Neural progenitor cell (in vitro differentiated cells): ENCODE measurements at regions not wholly inside any gene's neighbourhood (a gene's known extent, or its start where the extent isn't known, plus 50 kb on each side); places are given as distances from the start of the nearest gene placed in this dataset.

Source experiments
- DNase-seq: peaks from one replicate; pipeline ENCODE4 v3.0.0-alpha.2; 2016; ENCODE audit warnings: low spot score
- H2AFZ ChIP-seq: fragments of 200-600 bp; sonication (generic); replicated peaks from 2 replicates; pipeline ENCODE4 v1.6.1; 2016; ENCODE audit warnings: antibody characterized with exemption
- H3F3A ChIP-seq: fragments of 200-600 bp; sonication (generic); 2 replicates; pipeline ENCODE4 v1.6.1; 2016; ENCODE audit warnings: antibody characterized with exemption, low read depth
- H3K27ac ChIP-seq: fragments of 200-600 bp; sonication (generic); 2 replicates; pipeline ENCODE4 v1.5.1; 2016; ENCODE audit warnings: mild to moderate bottlenecking
- H3K27me3 ChIP-seq: fragments of 200-600 bp; sonication (generic); 2 replicates; pipeline ENCODE4 v1.6.1; 2016; ENCODE audit warnings: mild to moderate bottlenecking, moderate library complexity
- H3K36me3 ChIP-seq: fragments of 200-600 bp; sonication (generic); 2 replicates; pipeline ENCODE4 v1.5.1; 2016
- H3K4me1 ChIP-seq: fragments of 200-600 bp; sonication (generic); 2 replicates; pipeline ENCODE4 v1.6.1; 2016; ENCODE audit warnings: mixed run types
- H3K4me2 ChIP-seq: fragments of 200-600 bp; sonication (generic); 2 replicates; pipeline ENCODE4 v1.6.1; 2016
- H3K4me3 ChIP-seq: fragments of 200-600 bp; sonication (generic); 2 replicates; pipeline ENCODE4 v1.5.1; 2016
- H3K79me2 ChIP-seq: fragments of 200-600 bp; sonication (generic); 2 replicates; pipeline ENCODE4 v1.6.1; 2016; ENCODE audit warnings: low read depth
- H3K9ac ChIP-seq: fragments of 200-600 bp; sonication (generic); 2 replicates; pipeline ENCODE4 v1.6.1; 2016
- H3K9me3 ChIP-seq: fragments of 200-600 bp; sonication (generic); 2 replicates; pipeline ENCODE4 v1.5.1; 2016; ENCODE audit warnings: low read depth
- H4K20me1 ChIP-seq: fragments of 200-600 bp; sonication (generic); 2 replicates; pipeline ENCODE4 v1.6.1; 2016; ENCODE audit warnings: low read depth
- H3K27ac Mint-ChIP-seq: 3 replicates; pipeline ENCODE4 v1.8.0; 2021; ENCODE audit warnings: mixed read lengths
- H3K27me3 Mint-ChIP-seq: 2 replicates; pipeline ENCODE4 v1.8.0; 2022; ENCODE audit warnings: low read depth, mild to moderate bottlenecking, inconsistent platforms, moderate library complexity, mixed read lengths; ENCODE audit not compliant: insufficient read depth
- H3K36me3 Mint-ChIP-seq: 3 replicates; pipeline ENCODE4 v1.8.0; 2021; ENCODE audit warnings: mixed read lengths
- H3K4me1 Mint-ChIP-seq: 3 replicates; pipeline ENCODE4 v1.8.0; 2021; ENCODE audit warnings: mixed read lengths
- H3K4me3 Mint-ChIP-seq: 3 replicates; pipeline ENCODE4 v1.8.0; 2021; ENCODE audit warnings: mild to moderate bottlenecking, moderate library complexity, mixed read lengths
- H3K9me3 Mint-ChIP-seq: 3 replicates; pipeline ENCODE4 v1.8.0; 2020; ENCODE audit warnings: mixed read lengths
- CTCF ChIP-seq: fragments of 200-600 bp; sonication (generic); IDR thresholded peaks from 2 replicates; pipeline ENCODE4 v1.5.1; 2017; ENCODE audit warnings: antibody characterized with exemption, mild to moderate bottlenecking
- EZH2 ChIP-seq: fragments of 200-600 bp; sonication (generic); IDR thresholded peaks from 2 replicates; pipeline ENCODE4 v1.6.1; 2017; ENCODE audit warnings: antibody characterized with exemption, mild to moderate bottlenecking, moderate library complexity
- EZH2phosphoT487 ChIP-seq: fragments of 200-600 bp; sonication (generic); IDR thresholded peaks from 2 replicates; pipeline ENCODE4 v1.6.1; 2017; ENCODE audit warnings: antibody characterized with exemption

GRCh38 chr3:21888656-21889055 lies 137.6 kb upstream of the ZNF385D start:
- no peaks in the 10 kb centered on the region for H3K9me3 ChIP-seq
- TF ChIP-seq EZH2 (no peak), EZH2phosphoT487 (no peak), CTCF (no peak)
- H3F3A ChIP-seq: no peaks in the 10 kb centered on the region
- no peak overlapping the region for H3K9ac ChIP-seq
- peaks cover 9% of the 10 kb centered on the region for H3K4me1 Mint-ChIP-seq
- H3K36me3 ChIP-seq: no peaks in the 10 kb centered on the region
- H3K9me3 Mint-ChIP-seq: no peaks in the 10 kb centered on the region
- H3K79me2 ChIP-seq: no peaks in the 10 kb centered on the region
- no peak overlapping the region for H3K27ac Mint-ChIP-seq
- H3K4me3 Mint-ChIP-seq: no peak overlapping the region
- H4K20me1 ChIP-seq: no peaks in the 10 kb centered on the region
- no peak overlapping the region for H3K27ac ChIP-seq
- no peak overlapping the region for H3K4me3 ChIP-seq
- no peak for DNase-seq
- H3K4me1 ChIP-seq: no peaks in the 10 kb centered on the region
- H3K27me3 Mint-ChIP-seq: peaks cover 7% of the 10 kb centered on the region
- no peaks in the 10 kb centered on the region for H3K36me3 Mint-ChIP-seq
- H3K27me3 ChIP-seq: no peaks in the 10 kb centered on the region
- no peak overlapping the region for H2AFZ ChIP-seq
- H3K4me2 ChIP-seq: no peak overlapping the region

- DNase-seq: no peak
- peaks cover 7% of the 10 kb centered on the region for H3K27me3 Mint-ChIP-seq
- TF ChIP-seq EZH2phosphoT487: no peak
- no peak for TF ChIP-seq CTCF
- no peak for TF ChIP-seq EZH2
- no peaks in the 10 kb centered on the region for H3K4me1 ChIP-seq
- H3K4me1 Mint-ChIP-seq: peaks cover 9% of the 10 kb centered on the region
- no peak overlapping the region for H2AFZ ChIP-seq
- no peak overlapping the region for H3K4me2 ChIP-seq
- no peaks in the 10 kb centered on the region for H4K20me1 ChIP-seq
- no peaks in the 10 kb centered on the region for H3F3A ChIP-seq
- H3K4me3 ChIP-seq: no peak overlapping the region
- H3K27ac Mint-ChIP-seq: no peak overlapping the region
- H3K27ac ChIP-seq: no peak overlapping the region
- no peaks in the 10 kb centered on the region for H3K36me3 ChIP-seq
- H3K36me3 Mint-ChIP-seq: no peaks in the 10 kb centered on the region
- no peak overlapping the region for H3K9ac ChIP-seq
- H3K9me3 Mint-ChIP-seq: no peaks in the 10 kb centered on the region
- no peak overlapping the region for H3K4me3 Mint-ChIP-seq
- H3K9me3 ChIP-seq: no peaks in the 10 kb centered on the region
- H3K79me2 ChIP-seq: no peaks in the 10 kb centered on the region
- no peaks in the 10 kb centered on the region for H3K27me3 ChIP-seq
Observed at GRCh38 chr3:21889166-21889565, 138.2 kb upstream of the ZNF385D start.

- Mint-ChIP-seq H3K4me3 (no peak overlapping the region), H3K4me1 (peaks cover 9% of the 10 kb centered on the region)
- H3K27ac ChIP-seq: no peak overlapping the region
Observed at GRCh38 chr3:21892104-21892503, 141.1 kb upstream of the ZNF385D start.

More at GRCh38 chr3:21892104-21892503, 141.1 kb upstream of the ZNF385D start:
- Histone ChIP-seq H3F3A (no peaks in the 10 kb centered on the region), H2AFZ (no peak overlapping the region), H3K27me3 (no peaks in the 10 kb centered on the region), H3K4me2 (no peak overlapping the region), H4K20me1 (no peaks in the 10 kb centered on the region), H3K9ac (no peak overlapping the region), H3K9me3 (no peaks in the 10 kb centered on the region), H3K79me2 (no peaks in the 10 kb centered on the region), H3K4me3 (no peak overlapping the region), H3K4me1 (no peaks in the 10 kb centered on the region), H3K36me3 (no peaks in the 10 kb centered on the region)
- peaks cover 7% of the 10 kb centered on the region for H3K27me3 Mint-ChIP-seq
- no peak overlapping the region for H3K27ac Mint-ChIP-seq
- TF ChIP-seq EZH2phosphoT487 (no peak), CTCF (no peak), EZH2 (no peak)
- no peak for DNase-seq
- no peaks in the 10 kb centered on the region for H3K36me3 Mint-ChIP-seq
- no peaks in the 10 kb centered on the region for H3K9me3 Mint-ChIP-seq
